NT2/D1 (cell line): ENCODE measurements at regions not wholly inside any gene's neighbourhood (a gene's known extent, or its start where the extent isn't known, plus 50 kb on each side); places are given as distances from the start of the nearest gene placed in this dataset.

ENCODE experiments used
- YY1 ChIP-seq: IDR thresholded peaks from 2 replicates; pipeline ENCODE4 v1.6.1; 2011; ENCODE audit not compliant: insufficient read length, insufficient read depth
- ZNF274 ChIP-seq: IDR thresholded peaks from 2 replicates; pipeline ENCODE4 v1.6.1; 2011; ENCODE audit warnings: mild to moderate bottlenecking, low read depth, low read length

GRCh38 chr11:115580927-115581680 is 76.9 kb upstream of the CADM1 start:
- no peak for TF ChIP-seq YY1
- TF ChIP-seq ZNF274 = no peak
